Memory B cell (primary cell): ENCODE measurements at regions not wholly inside any gene's neighbourhood (a gene's known extent, or its start where the extent isn't known, plus 50 kb on each side); places are given as distances from the start of the nearest gene placed in this dataset.
"Not testable (repeated sequence)": the region's sequence is repeated elsewhere in the genome, so short reads cannot be mapped to it uniquely, and the experiment has no call there.

Experiments used
- ATAC-seq: fragments of 150-1000 bp; cut with Tn5 transposase; 2 replicates; pipeline ENCODE4 v1.10.0; 2021; ENCODE audit warnings: low read depth, mild to moderate bottlenecking, moderate library complexity
- DNase-seq, 2 donors: peaks; one replicate each; pipeline ENCODE4 v3.0.0; 2022; ENCODE audit warnings: low spot score in 2 of 2
- H3K27ac Mint-ChIP-seq: one replicate; pipeline ENCODE4 v1.8.0; 2022; ENCODE audit warnings: mild to moderate bottlenecking, moderate library complexity, mixed read lengths
- H3K27me3 Mint-ChIP-seq: one replicate; pipeline ENCODE4 v1.8.0; 2022; ENCODE audit warnings: mixed read lengths
- H3K36me3 Mint-ChIP-seq: one replicate; pipeline ENCODE4 v1.8.0; 2022; ENCODE audit warnings: mild to moderate bottlenecking, mixed read lengths
- H3K4me1 Mint-ChIP-seq: one replicate; pipeline ENCODE4 v1.8.0; 2022; ENCODE audit warnings: mixed read lengths
- H3K4me3 Mint-ChIP-seq: one replicate; pipeline ENCODE4 v1.8.0; 2022; ENCODE audit warnings: mild to moderate bottlenecking, moderate library complexity, mixed read lengths
- H3K9me3 Mint-ChIP-seq: one replicate; pipeline ENCODE4 v1.8.0; 2022; ENCODE audit warnings: mixed read lengths

DNA sequence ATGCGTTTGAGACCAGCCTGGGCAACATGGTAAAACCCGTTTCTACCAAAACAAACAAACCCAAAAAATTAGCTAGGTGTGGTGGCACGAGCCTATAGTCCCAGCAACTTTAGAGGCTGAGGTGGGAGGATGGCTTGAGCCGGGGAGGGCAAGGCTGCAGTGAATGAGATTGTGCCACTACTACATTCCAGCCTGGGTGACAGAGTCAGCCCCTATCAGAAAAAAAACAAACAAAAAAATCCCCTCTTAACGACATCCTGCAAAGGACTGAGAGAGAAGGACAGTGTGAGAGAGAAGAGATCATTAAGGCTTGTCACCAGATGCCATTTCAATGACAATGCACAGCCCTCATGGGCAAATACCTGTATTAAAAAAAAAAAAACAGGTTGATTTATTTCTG, 266.7 kb upstream of the ATP10A start:
- Mint-ChIP-seq H3K27ac (no peak overlapping the region), H3K27me3 (no peaks in the 10 kb centered on the region), H3K9me3 (no peaks in the 10 kb centered on the region), H3K4me3 (no peak overlapping the region), H3K4me1 (no peaks in the 10 kb centered on the region), H3K36me3 (no peaks in the 10 kb centered on the region)
- ATAC-seq (no peak), DNase-seq (no peak)

DNA sequence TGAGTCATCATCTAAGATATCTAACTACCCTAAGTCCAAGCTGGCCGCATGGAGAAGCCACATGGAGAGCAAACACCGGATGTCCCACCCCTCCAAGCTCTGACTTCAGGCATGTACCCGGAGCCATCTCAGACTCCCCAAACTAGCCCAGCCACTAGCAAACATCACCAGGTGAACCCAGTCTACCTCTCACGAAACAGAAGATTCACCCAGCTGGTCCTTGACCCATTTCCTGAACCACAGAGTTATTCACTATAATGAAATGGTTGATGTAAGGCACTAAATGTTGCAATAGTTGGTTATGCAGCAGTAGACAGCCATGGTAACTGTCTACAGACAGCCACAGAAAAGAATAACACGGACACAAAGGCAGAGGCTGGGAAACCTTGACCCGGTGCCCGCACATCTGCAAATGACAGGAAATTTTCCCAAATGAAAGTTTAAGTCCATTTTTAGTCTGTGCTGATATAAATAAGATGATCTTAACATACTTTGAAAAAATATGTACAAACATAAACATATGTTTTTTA, 265.5 kb upstream of the ATP10A start:
- Mint-ChIP-seq H3K4me1 (no peaks in the 10 kb centered on the region), H3K4me3 (no peak overlapping the region), H3K36me3 (no peaks in the 10 kb centered on the region), H3K9me3 (no peaks in the 10 kb centered on the region), H3K27me3 (no peaks in the 10 kb centered on the region), H3K27ac (no peak overlapping the region)
- no peak for ATAC-seq
- no peak for DNase-seq

- no peaks in the 10 kb centered on the region for H3K4me1 Mint-ChIP-seq
- ATAC-seq = no peak
Observed at GRCh38 chr15:26126819-26127387, 263.8 kb upstream of the ATP10A start.

DNA sequence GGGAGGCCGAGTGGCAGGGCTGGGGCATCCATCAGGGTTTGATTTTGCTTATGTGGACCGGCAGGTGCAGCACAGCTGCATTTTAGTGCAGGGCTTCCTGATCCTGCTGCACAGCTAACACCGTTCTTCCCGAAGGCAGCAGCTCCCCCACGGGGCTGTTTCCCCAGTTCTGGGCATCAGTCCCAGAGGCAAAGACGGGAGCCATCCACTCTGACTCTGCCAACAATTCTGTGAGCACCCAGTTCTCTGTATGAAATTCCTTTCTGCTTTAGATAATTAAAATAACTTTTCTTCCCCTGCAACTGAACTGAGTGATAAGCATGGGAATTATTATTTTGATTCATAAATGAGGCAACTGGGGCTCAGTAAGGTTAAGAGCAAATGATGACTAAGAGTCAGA, 262.9 kb upstream of the ATP10A start:
- DNase-seq (no peak), ATAC-seq (no peak)
- no peaks in the 10 kb centered on the region for H3K9me3 Mint-ChIP-seq
- no peak overlapping the region for H3K27ac Mint-ChIP-seq
- no peaks in the 10 kb centered on the region for H3K27me3 Mint-ChIP-seq
- no peaks in the 10 kb centered on the region for H3K36me3 Mint-ChIP-seq
- H3K4me3 Mint-ChIP-seq = no peak overlapping the region
- H3K4me1 Mint-ChIP-seq = no peaks in the 10 kb centered on the region

More at GRCh38 chr15:26126819-26127387, 263.8 kb upstream of the ATP10A start:
- Mint-ChIP-seq H3K9me3 (no peaks in the 10 kb centered on the region), H3K4me3 (no peak overlapping the region), H3K27ac (no peak overlapping the region), H3K27me3 (no peaks in the 10 kb centered on the region), H3K36me3 (no peaks in the 10 kb centered on the region)
- no peak for DNase-seq

GRCh38 chr15:26125664-26126063, 262.5 kb upstream of the ATP10A start:
- Mint-ChIP-seq H3K4me1 (no peaks in the 10 kb centered on the region), H3K36me3 (no peaks in the 10 kb centered on the region), H3K27ac (no peak overlapping the region), H3K27me3 (no peaks in the 10 kb centered on the region), H3K9me3 (no peaks in the 10 kb centered on the region), H3K4me3 (no peak overlapping the region)
- no peak for DNase-seq
- no peak for ATAC-seq

- Mint-ChIP-seq H3K4me3 (no peak overlapping the region), H3K27ac (no peak overlapping the region), H3K27me3 (no peaks in the 10 kb centered on the region)
Observed at GRCh38 chr15:26119322-26119721, 256.2 kb upstream of the ATP10A start.

DNA sequence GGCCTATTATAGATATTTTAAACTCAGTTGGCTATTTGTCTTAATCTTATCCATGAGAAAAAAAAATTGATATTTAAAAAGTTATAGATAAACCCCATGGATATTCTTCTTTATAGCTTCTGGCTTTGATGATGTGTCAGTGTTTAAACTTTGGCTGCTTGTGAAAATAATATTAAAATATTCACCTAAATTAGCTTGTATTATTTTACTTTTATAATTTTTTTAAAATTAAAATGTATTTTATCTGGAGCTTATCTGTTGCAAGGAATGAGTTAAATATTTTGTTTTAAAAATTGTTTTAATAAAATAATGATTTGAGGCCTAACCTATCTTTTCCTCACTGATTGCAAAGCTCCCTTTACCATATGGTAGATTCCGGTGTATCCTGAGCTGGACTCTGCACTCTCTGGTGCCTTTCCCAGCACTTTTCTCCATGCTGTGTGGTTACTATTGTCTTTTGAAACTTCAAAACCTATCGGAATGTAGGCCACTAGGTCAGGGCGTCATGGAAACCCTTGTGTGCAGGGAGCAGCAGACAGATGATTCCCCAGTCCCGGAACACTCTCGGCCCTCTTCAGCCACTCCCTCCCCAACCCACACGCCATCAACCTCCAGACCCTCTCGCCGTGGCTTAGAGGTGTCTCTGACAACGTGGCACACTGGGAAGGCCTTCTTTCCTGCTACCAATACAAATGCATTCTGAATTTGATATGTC, 252.3 kb upstream of the ATP10A start:
- Mint-ChIP-seq H3K4me1 (no peaks in the 10 kb centered on the region), H3K9me3 (no peaks in the 10 kb centered on the region), H3K27ac (no peak overlapping the region), H3K4me3 (no peak overlapping the region), H3K36me3 (no peaks in the 10 kb centered on the region), H3K27me3 (no peaks in the 10 kb centered on the region)
- no peak for ATAC-seq
- DNase-seq = no peak

More at GRCh38 chr15:26119322-26119721, 256.2 kb upstream of the ATP10A start:
- H3K4me1 Mint-ChIP-seq = no peaks in the 10 kb centered on the region
- H3K9me3 Mint-ChIP-seq = no peaks in the 10 kb centered on the region
- no peak for ATAC-seq
- DNase-seq = no peak
- H3K36me3 Mint-ChIP-seq = no peaks in the 10 kb centered on the region

- not testable (repeated sequence) for H3K4me3 Mint-ChIP-seq, H3K27me3 Mint-ChIP-seq, H3K4me1 Mint-ChIP-seq, H3K9me3 Mint-ChIP-seq, H3K27ac Mint-ChIP-seq, ATAC-seq, H3K36me3 Mint-ChIP-seq, DNase-seq
Observed at GRCh38 chr15:26114128-26114527, 251.0 kb upstream of the ATP10A start.

DNA sequence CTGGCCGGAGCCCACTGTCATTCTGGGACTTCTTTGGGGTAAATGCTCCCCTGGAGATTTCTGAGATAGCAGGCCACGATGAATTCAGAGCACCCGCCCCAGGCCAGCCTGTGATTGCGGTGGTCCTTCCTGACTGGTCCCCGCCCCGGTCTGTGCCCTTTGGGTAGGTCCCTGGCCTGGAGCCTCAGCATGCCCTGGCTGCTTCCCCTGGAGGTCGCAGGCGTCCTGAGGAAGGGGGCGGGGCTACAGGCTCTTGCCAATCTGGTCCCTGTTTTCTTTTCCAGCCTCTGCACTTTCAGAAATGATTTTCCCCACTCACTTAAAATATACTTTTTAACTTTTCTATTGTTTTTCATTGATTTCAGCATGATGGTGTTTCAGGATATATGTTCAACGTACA, 250.2 kb upstream of the ATP10A start:
- Mint-ChIP-seq H3K36me3 (no peaks in the 10 kb centered on the region), H3K9me3 (no peaks in the 10 kb centered on the region), H3K4me3 (no peak overlapping the region), H3K4me1 (no peaks in the 10 kb centered on the region), H3K27me3 (no peaks in the 10 kb centered on the region), H3K27ac (no peak overlapping the region)
- DNase-seq (no peak), ATAC-seq (no peak)

GRCh38 chr15:26109203-26109602, 246.1 kb upstream of the ATP10A start:
- Mint-ChIP-seq H3K27ac (no peak overlapping the region), H3K36me3 (no peaks in the 10 kb centered on the region), H3K4me1 (no peaks in the 10 kb centered on the region), H3K27me3 (no peaks in the 10 kb centered on the region), H3K4me3 (no peak overlapping the region), H3K9me3 (peaks cover 2% of the 10 kb centered on the region)
- ATAC-seq (no peak), DNase-seq (no peak)

GRCh38 chr15:26106556-26106955, 243.4 kb upstream of the ATP10A start:
- Mint-ChIP-seq H3K4me1 (no peaks in the 10 kb centered on the region), H3K36me3 (no peaks in the 10 kb centered on the region), H3K27me3 (peaks cover 4% of the 10 kb centered on the region)

GRCh38 chr15:26103002-26103404, 239.9 kb upstream of the ATP10A start:
- peaks cover 3% of the 10 kb centered on the region for H3K9me3 Mint-ChIP-seq
- H3K27ac Mint-ChIP-seq = no peak overlapping the region
- H3K36me3 Mint-ChIP-seq = no peaks in the 10 kb centered on the region
- ATAC-seq = no peak
- DNase-seq = no peak
- H3K4me3 Mint-ChIP-seq = no peak overlapping the region
- H3K4me1 Mint-ChIP-seq = no peaks in the 10 kb centered on the region
- H3K27me3 Mint-ChIP-seq = peaks cover 4% of the 10 kb centered on the region

More at GRCh38 chr15:26106556-26106955, 243.4 kb upstream of the ATP10A start:
- ATAC-seq (no peak), DNase-seq (no peak)
- H3K9me3 Mint-ChIP-seq = peaks cover 3% of the 10 kb centered on the region
- no peak overlapping the region for H3K27ac Mint-ChIP-seq
- no peak overlapping the region for H3K4me3 Mint-ChIP-seq

- Mint-ChIP-seq H3K27me3 (peaks cover 4% of the 10 kb centered on the region), H3K27ac (no peak overlapping the region), H3K4me1 (no peaks in the 10 kb centered on the region), H3K36me3 (no peaks in the 10 kb centered on the region), H3K4me3 (no peak overlapping the region), H3K9me3 (peaks cover 3% of the 10 kb centered on the region)
- ATAC-seq (no peak), DNase-seq (no peak)
Observed at GRCh38 chr15:26102365-26102764, 239.2 kb upstream of the ATP10A start.

DNA sequence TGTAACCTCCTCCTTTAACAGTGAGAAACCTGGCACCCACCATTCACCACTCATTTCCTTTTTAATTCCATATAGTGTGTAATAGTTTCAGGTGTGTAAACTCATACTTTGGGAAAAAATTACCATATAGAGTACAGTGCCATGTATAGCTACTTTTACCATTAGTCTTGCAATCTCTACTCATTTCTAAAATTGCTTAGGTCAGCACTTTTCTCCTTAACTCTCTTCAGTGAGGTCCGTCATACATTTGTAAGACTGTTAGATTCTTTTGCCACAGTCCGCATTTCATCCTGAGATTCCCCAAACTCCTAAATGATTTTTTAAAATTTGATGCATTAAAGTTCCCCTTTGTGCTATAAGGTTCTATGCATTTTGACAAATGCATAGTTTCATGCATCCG, 238.3 kb upstream of the ATP10A start:
- DNase-seq (no peak), ATAC-seq (no peak)
- Mint-ChIP-seq H3K36me3 (no peaks in the 10 kb centered on the region), H3K4me3 (no peak overlapping the region), H3K27me3 (peaks cover 4% of the 10 kb centered on the region), H3K4me1 (no peaks in the 10 kb centered on the region), H3K27ac (no peak overlapping the region), H3K9me3 (peaks cover 3% of the 10 kb centered on the region)

DNA sequence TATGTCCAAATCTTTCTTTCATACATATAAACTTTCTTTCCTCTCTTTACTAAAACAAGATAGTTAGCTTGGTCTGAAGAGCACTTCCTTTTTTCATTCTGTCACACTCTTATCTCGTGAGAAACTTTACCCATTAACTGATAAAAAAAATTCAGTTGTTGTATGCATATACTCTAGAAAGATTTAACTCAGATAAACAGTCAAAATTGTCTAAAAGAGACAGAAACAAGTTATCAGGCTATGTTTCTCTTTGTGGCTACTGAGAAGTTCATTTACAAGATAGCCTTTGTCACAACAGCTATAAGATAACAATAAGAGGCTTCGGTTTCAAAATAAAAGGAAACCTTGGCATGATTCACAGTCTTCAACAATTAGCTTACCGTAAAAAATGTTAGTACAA, 235.7 kb upstream of the ATP10A start:
- Mint-ChIP-seq H3K27ac (no peak overlapping the region), H3K36me3 (no peaks in the 10 kb centered on the region), H3K4me3 (no peak overlapping the region), H3K27me3 (peaks cover 4% of the 10 kb centered on the region), H3K9me3 (peaks cover 1% of the 10 kb centered on the region), H3K4me1 (no peaks in the 10 kb centered on the region)
- DNase-seq (no peak), ATAC-seq (no peak)
